T-helper 9 cell (primary cell): ENCODE measurements at regions not wholly inside any gene's neighbourhood (a gene's known extent, or its start where the extent isn't known, plus 50 kb on each side); places are given as distances from the start of the nearest gene placed in this dataset.
"Not testable (repeated sequence)": the region's sequence is repeated elsewhere in the genome, so short reads cannot be mapped to it uniquely, and the experiment has no call there.

Experiments
- DNase-seq: peaks from one replicate; pipeline ENCODE4 v3.0.0-alpha.2; 2020

GRCh38 chr9:135343837-135344522 lies 135.6 kb upstream of the PPP1R26 start:
- peak; percentile 35 for DNase-seq

GRCh38 chr9:135344523-135344901 lies 135.1 kb upstream of the PPP1R26 start:
- no peak for DNase-seq

GRCh38 chr9:135344915-135345500 lies 134.6 kb upstream of the PPP1R26 start:
- no peak for DNase-seq

GRCh38 chr9:135345775-135346433 lies 133.7 kb upstream of the PPP1R26 start:
- no peak for DNase-seq

- DNase-seq, result no peak
Observed at GRCh38 chr9:135346438-135347050, 133.0 kb upstream of the PPP1R26 start.

GRCh38 chr9:135347461-135347860 lies 132.1 kb upstream of the PPP1R26 start:
- DNase-seq, result no peak

GRCh38 chr9:135348076-135348787 lies 131.3 kb upstream of the PPP1R26 start:
- no peak for DNase-seq

- DNase-seq, result no peak
Observed at GRCh38 chr9:135348788-135349150, 130.8 kb upstream of the PPP1R26 start.

- DNase-seq, result no peak
Observed at GRCh38 chr9:135349212-135350002, 130.2 kb upstream of the PPP1R26 start.

- no peak for DNase-seq
Observed at GRCh38 chr9:135350003-135350315, 129.6 kb upstream of the PPP1R26 start.

- DNase-seq, result no peak
Observed at GRCh38 chr9:135353935-135354334, 125.6 kb upstream of the PPP1R26 start.

- DNase-seq, result no peak
Observed at GRCh38 chr9:135355521-135356011, 124.0 kb upstream of the PPP1R26 start.

- no peak for DNase-seq
Observed at GRCh38 chr9:135356021-135356420, 123.6 kb upstream of the PPP1R26 start.

- no peak for DNase-seq
Observed at GRCh38 chr9:135356796-135357195, 122.8 kb upstream of the PPP1R26 start.

GRCh38 chr9:135357863-135358551 lies 121.6 kb upstream of the PPP1R26 start:
- DNase-seq, result no peak

GRCh38 chr9:135358552-135358940 lies 121.0 kb upstream of the PPP1R26 start:
- DNase-seq, result no peak

- no peak for DNase-seq
Observed at GRCh38 chr9:135359764-135360163, 119.8 kb upstream of the PPP1R26 start.

- no peak for DNase-seq
Observed at GRCh38 chr9:135360617-135361016, 119.0 kb upstream of the PPP1R26 start.

- not testable (repeated sequence) for DNase-seq
Observed at GRCh38 chr9:135361668-135362067, 117.9 kb upstream of the PPP1R26 start.

- no peak for DNase-seq
Observed at GRCh38 chr9:135363596-135363995, 116.0 kb upstream of the PPP1R26 start.

- no peak for DNase-seq
Observed at GRCh38 chr9:135365013-135365768, 114.4 kb upstream of the PPP1R26 start.
